ENCODE measurements at regions not wholly inside any gene's neighbourhood (a gene's known extent, or its start where the extent isn't known, plus 50 kb on each side); places are given as distances from the start of the nearest gene placed in this dataset.

- H3K27ac ChIP-seq = no peak overlapping the region
- WGBS = 94% methylated on average over 2 of the region's 2 CpGs
- H3K4me1 ChIP-seq (replicated peaks) = no peaks in the 10 kb centered on the region
- H3K27me3 ChIP-seq (replicated peaks; ENCODE audit: insufficient read depth) = no peaks in the 10 kb centered on the region
- no peaks in the 10 kb centered on the region for H3K36me3 ChIP-seq
- TF ChIP-seq POLR2AphosphoS5 (IDR thresholded peaks at IDR 0.05) (no peak), CTCF (IDR thresholded peaks at IDR 0.05) (no peak), POLR2A (IDR thresholded peaks at IDR 0.05) (no peak)
- no peaks in the 10 kb centered on the region for H3K9me3 ChIP-seq
- no peak for DNase-seq (ENCODE audit: low spot score)
- intact Hi-C loops (cut with DNase I) = no loop called here
- no peak overlapping the region for H3K4me3 ChIP-seq
These were observed 446.4 kb upstream of the CADM1 start for GRCh38 chr11:115950660-115951059.

- intact Hi-C loops (cut with DNase I) = no loop called here
- no peaks in the 10 kb centered on the region for H3K36me3 ChIP-seq
- no peak for TF ChIP-seq POLR2A (IDR thresholded peaks at IDR 0.05)
- no peak for TF ChIP-seq CTCF (IDR thresholded peaks at IDR 0.05)
- TF ChIP-seq POLR2AphosphoS5 (IDR thresholded peaks at IDR 0.05) = no peak
- DNase-seq (ENCODE audit: low spot score) = no peak
- no peaks in the 10 kb centered on the region for H3K4me1 ChIP-seq (replicated peaks)
- H3K9me3 ChIP-seq = no peaks in the 10 kb centered on the region
- 38% methylated on average over 8 of the region's 8 CpGs for WGBS
- no peak overlapping the region for H3K27ac ChIP-seq
- H3K4me3 ChIP-seq = no peak overlapping the region
- no peaks in the 10 kb centered on the region for H3K27me3 ChIP-seq (replicated peaks; ENCODE audit: insufficient read depth)
These were observed 440.4 kb upstream of the CADM1 start for GRCh38 chr11:115944596-115944995.

GRCh38 chr11:115942011-115942410 lies 437.8 kb upstream of the CADM1 start:
- no peaks in the 10 kb centered on the region for H3K36me3 ChIP-seq
- no peak for TF ChIP-seq CTCF (IDR thresholded peaks at IDR 0.05)
- TF ChIP-seq POLR2AphosphoS5 (IDR thresholded peaks at IDR 0.05) = no peak
- no peak for TF ChIP-seq POLR2A (IDR thresholded peaks at IDR 0.05)
- no peaks in the 10 kb centered on the region for H3K9me3 ChIP-seq
- no peak overlapping the region for H3K4me3 ChIP-seq
- H3K4me1 ChIP-seq (replicated peaks) = no peaks in the 10 kb centered on the region
- no peaks in the 10 kb centered on the region for H3K27me3 ChIP-seq (replicated peaks; ENCODE audit: insufficient read depth)
- no peak overlapping the region for H3K27ac ChIP-seq
- DNase-seq (ENCODE audit: low spot score) = no peak
- intact Hi-C loops (cut with DNase I) = no loop called here
- 90% methylated on average over 2 of the region's 2 CpGs for WGBS

- Histone ChIP-seq H3K9me3 (no peaks in the 10 kb centered on the region), H3K27me3 (replicated peaks; ENCODE audit: insufficient read depth) (no peaks in the 10 kb centered on the region), H3K36me3 (no peaks in the 10 kb centered on the region), H3K27ac (no peak overlapping the region), H3K4me1 (replicated peaks) (no peaks in the 10 kb centered on the region), H3K4me3 (no peak overlapping the region)
- intact Hi-C loops (cut with DNase I) = no loop called here
- DNase-seq (ENCODE audit: low spot score) = no peak
- TF ChIP-seq CTCF (IDR thresholded peaks at IDR 0.05) (no peak), POLR2AphosphoS5 (IDR thresholded peaks at IDR 0.05) (no peak), POLR2A (IDR thresholded peaks at IDR 0.05) (no peak)
- 65% methylated on average over 15 of the region's 15 CpGs for WGBS
These were observed 437.3 kb upstream of the CADM1 start for GRCh38 chr11:115941481-115941993.

- WGBS = 88% methylated on average over 5 of the region's 5 CpGs
- TF ChIP-seq CTCF (IDR thresholded peaks at IDR 0.05) (no peak), POLR2A (IDR thresholded peaks at IDR 0.05) (no peak), POLR2AphosphoS5 (IDR thresholded peaks at IDR 0.05) (no peak)
- DNase-seq (ENCODE audit: low spot score) = no peak
- Histone ChIP-seq H3K27ac (no peak overlapping the region), H3K4me3 (no peak overlapping the region), H3K9me3 (no peaks in the 10 kb centered on the region), H3K36me3 (no peaks in the 10 kb centered on the region), H3K27me3 (replicated peaks; ENCODE audit: insufficient read depth) (no peaks in the 10 kb centered on the region), H3K4me1 (replicated peaks) (no peaks in the 10 kb centered on the region)
- intact Hi-C loops (cut with DNase I) = no loop called here
These were observed 436.8 kb upstream of the CADM1 start for GRCh38 chr11:115941044-115941443.

Data from prostate gland (tissue), 2 donors.